ENCODE measurements at regions not wholly inside any gene's neighbourhood (a gene's known extent, or its start where the extent isn't known, plus 50 kb on each side); places are given as distances from the start of the nearest gene placed in this dataset.

DNA sequence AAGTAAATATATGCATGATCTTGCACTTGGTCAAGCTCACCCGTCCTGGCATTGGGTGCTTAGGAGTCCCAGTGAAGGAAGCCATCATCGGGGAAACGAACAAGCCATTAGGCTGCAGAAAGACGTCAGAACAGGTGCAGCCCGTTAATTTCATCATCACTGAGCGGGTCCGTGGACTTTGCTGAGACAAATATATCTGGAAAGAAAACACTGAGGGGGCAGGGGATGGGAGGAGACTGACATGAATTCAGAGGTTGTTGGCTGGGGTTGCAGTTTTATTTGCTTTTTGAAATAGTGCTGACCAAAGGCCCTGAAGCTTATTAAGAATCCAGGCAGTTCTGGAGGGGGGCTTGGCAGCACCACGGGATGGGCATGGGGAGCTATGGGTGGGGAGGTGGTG lies 207.2 kb downstream of the ENGASE start:
- Histone ChIP-seq H3K9me3 (no peaks in the 10 kb centered on the region), H3K4me1 (no peaks in the 10 kb centered on the region), H3K36me3 (no peaks in the 10 kb centered on the region), H3K27ac (no peak overlapping the region), H3K4me3 (no peak overlapping the region), H3K27me3 (peaks cover 0 to 53% of the 10 kb centered on the region in 2 donors)
- intact Hi-C loops (cut with DNase I; ENCODE audit: low total_unique reads) = no loop called here
- DNase-seq (ENCODE audit: low spot score in 2 of 2) = no peak
- TF ChIP-seq POLR2A (IDR thresholded peaks at IDR 0.05) (no peak), CTCF (IDR thresholded peaks at IDR 0.05) (no peak), POLR2AphosphoS5 (IDR thresholded peaks at IDR 0.05) (no peak)

DNA sequence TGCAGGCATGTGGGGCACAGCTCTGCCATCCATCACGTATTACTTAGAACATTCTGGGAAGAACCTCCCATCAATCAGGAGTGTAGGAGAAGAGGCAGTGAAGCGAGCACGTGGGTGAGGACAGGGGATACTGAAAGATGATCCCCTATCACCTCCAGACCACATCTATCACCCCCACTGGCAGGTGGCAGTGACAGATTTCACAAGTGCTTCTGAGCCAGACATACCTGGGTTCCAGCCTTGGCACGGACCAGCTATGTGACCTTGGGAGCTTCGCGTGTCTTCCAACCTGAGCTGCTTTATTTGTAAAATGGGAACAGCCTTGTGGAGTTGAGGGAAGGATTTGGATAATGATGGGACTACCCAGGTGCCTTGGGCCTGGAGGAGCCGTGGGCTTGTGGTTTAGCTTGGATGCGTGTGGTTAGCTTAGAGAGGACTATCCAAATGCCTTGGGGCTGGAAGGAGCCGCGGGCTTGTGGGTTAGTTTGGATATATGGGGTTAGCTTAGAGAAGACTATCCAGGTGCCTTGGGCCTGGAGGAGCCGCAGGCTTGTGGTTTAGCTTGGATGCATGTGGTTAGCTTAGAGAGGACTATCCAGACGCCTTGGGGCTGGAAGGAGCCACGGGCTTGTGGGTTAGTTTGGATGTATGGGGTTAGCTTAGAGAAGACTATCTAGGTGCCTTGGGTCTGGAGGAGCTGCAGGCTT lies 206.4 kb downstream of the ENGASE start:
- Histone ChIP-seq H3K27ac (no peak overlapping the region), H3K4me1 (no peaks in the 10 kb centered on the region), H3K4me3 (no peak overlapping the region), H3K9me3 (no peaks in the 10 kb centered on the region), H3K36me3 (no peaks in the 10 kb centered on the region), H3K27me3 (peaks cover 0 to 47% of the 10 kb centered on the region in 2 donors)
- no peak for DNase-seq (ENCODE audit: low spot score in 2 of 2)
- intact Hi-C loops (cut with DNase I; ENCODE audit: low total_unique reads) = no loop called here
- TF ChIP-seq CTCF (IDR thresholded peaks at IDR 0.05) (no peak), POLR2A (IDR thresholded peaks at IDR 0.05) (no peak), POLR2AphosphoS5 (IDR thresholded peaks at IDR 0.05) (no peak)

GRCh38 chr17:79280010-79280409 lies 205.4 kb downstream of the ENGASE start:
- TF ChIP-seq CTCF (IDR thresholded peaks at IDR 0.05) (no peak), POLR2A (IDR thresholded peaks at IDR 0.05) (no peak), POLR2AphosphoS5 (IDR thresholded peaks at IDR 0.05) (no peak)
- Histone ChIP-seq H3K9me3 (no peaks in the 10 kb centered on the region), H3K4me3 (no peak overlapping the region), H3K27me3 (peaks cover 0 to 51% of the 10 kb centered on the region in 2 donors), H3K36me3 (no peaks in the 10 kb centered on the region), H3K4me1 (no peaks in the 10 kb centered on the region), H3K27ac (no peak overlapping the region)
- no peak for DNase-seq (ENCODE audit: low spot score in 2 of 2)
- intact Hi-C loops (cut with DNase I; ENCODE audit: low total_unique reads) = no loop called here

DNA sequence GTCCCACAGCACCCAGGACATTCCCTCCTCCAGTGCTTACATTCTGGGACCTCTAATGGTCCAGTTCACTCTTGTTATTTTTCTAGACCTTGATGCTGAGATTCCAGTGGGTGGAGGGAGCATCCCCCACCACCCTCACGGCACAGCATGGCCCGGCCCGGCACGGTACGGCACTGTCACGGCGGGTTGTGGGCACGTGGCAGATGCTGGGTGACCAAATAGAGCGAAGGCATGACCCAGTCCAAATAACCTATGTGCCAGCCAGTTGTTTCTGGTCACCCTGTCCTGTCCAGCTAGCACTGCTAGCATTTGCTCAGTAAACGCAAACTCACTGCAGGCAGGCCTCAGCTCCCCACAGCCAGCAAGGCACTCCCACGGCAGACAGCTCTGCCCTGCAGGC lies 204.7 kb downstream of the ENGASE start:
- intact Hi-C loops (cut with DNase I; ENCODE audit: low total_unique reads) = no loop called here
- Histone ChIP-seq H3K27me3 (peaks cover 0 to 52% of the 10 kb centered on the region in 2 donors), H3K4me1 (no peaks in the 10 kb centered on the region), H3K4me3 (no peak overlapping the region), H3K9me3 (no peaks in the 10 kb centered on the region), H3K27ac (no peak overlapping the region), H3K36me3 (no peaks in the 10 kb centered on the region)
- no peak for TF ChIP-seq POLR2A (IDR thresholded peaks at IDR 0.05)
- DNase-seq (ENCODE audit: low spot score in 2 of 2) = no peak

DNA sequence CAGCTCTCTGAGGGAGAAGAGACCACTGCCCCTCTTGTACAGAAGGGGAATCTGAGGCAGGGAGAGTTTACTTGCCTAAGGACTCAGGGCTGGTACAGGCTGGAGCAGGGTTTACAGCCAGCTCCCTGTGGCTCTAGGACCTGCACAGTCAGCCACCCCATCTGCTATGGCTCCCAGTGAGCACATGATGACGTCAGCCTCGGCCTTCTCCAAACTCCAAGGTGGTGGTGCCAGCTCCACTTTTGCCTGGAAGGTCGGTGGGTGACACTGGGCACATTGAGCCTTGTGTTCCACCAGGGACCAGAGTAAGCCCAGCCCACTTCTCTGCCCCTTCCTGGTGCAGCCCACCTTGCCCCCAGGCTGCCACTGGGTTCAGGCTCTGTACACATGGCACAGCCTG lies 202.2 kb downstream of the ENGASE start:
- Histone ChIP-seq H3K4me3 (no peak overlapping the region), H3K4me1 (no peaks in the 10 kb centered on the region), H3K27me3 (peaks cover 0 to 71% of the 10 kb centered on the region in 2 donors), H3K9me3 (no peaks in the 10 kb centered on the region), H3K27ac (no peak overlapping the region), H3K36me3 (no peaks in the 10 kb centered on the region)
- no peak for DNase-seq (ENCODE audit: low spot score in 2 of 2)
- intact Hi-C loops (cut with DNase I; ENCODE audit: low total_unique reads) = no loop called here
- TF ChIP-seq POLR2AphosphoS5 (IDR thresholded peaks at IDR 0.05) (no peak), CTCF (IDR thresholded peaks at IDR 0.05) (no peak), POLR2A (IDR thresholded peaks at IDR 0.05) (no peak)

All from breast epithelium (tissue), 4 donors.